ENCODE measurements at regions not wholly inside any gene's neighbourhood (a gene's known extent, or its start where the extent isn't known, plus 50 kb on each side); places are given as distances from the start of the nearest gene placed in this dataset.
"Not testable (repeated sequence)": the region's sequence is repeated elsewhere in the genome, so short reads cannot be mapped to it uniquely, and the experiment has no call there.

GRCh38 chr10:8852546-8852945 is 798.1 kb downstream of the GATA3 start:
- no peaks in the 10 kb centered on the region for H3K36me3 ChIP-seq
- H3K9me3 ChIP-seq = no peaks in the 10 kb centered on the region
- H3K4me3 ChIP-seq = no peak overlapping the region
- no peak for TF ChIP-seq CTCF (IDR thresholded peaks at IDR 0.05)
- no peak for TF ChIP-seq POLR2A (IDR thresholded peaks at IDR 0.05)
- intact Hi-C loops (cut with DNase I) = no loop called here
- no peaks in the 10 kb centered on the region for H3K4me1 ChIP-seq
- H3K27me3 ChIP-seq = no peaks in the 10 kb centered on the region
- H3K27ac ChIP-seq = no peak overlapping the region
- DNase-seq (ENCODE audit: extremely low spot score in 2 of 2) = no peak

- no peak for DNase-seq (ENCODE audit: extremely low spot score in 2 of 2)
- no peak overlapping the region for H3K27ac ChIP-seq
- intact Hi-C loops (cut with DNase I) = no loop called here
- no peaks in the 10 kb centered on the region for H3K27me3 ChIP-seq
- no peaks in the 10 kb centered on the region for H3K9me3 ChIP-seq
- TF ChIP-seq CTCF (IDR thresholded peaks at IDR 0.05) = no peak
- no peak for TF ChIP-seq POLR2AphosphoS5 (IDR thresholded peaks at IDR 0.05; ENCODE audit: insufficient read depth in 1 of 2, low read depth in 1 of 2)
- no peak for TF ChIP-seq POLR2A (IDR thresholded peaks at IDR 0.05)
- H3K36me3 ChIP-seq = no peaks in the 10 kb centered on the region
- no peaks in the 10 kb centered on the region for H3K4me1 ChIP-seq
- H3K4me3 ChIP-seq = no peak overlapping the region
Observed at GRCh38 chr10:8853048-8853447, 798.6 kb downstream of the GATA3 start.

GRCh38 chr10:8868924-8869323 is 814.4 kb downstream of the GATA3 start:
- intact Hi-C loops (cut with DNase I); H3K9me3 ChIP-seq; H3K27me3 ChIP-seq; H3K4me3 ChIP-seq; DNase-seq (ENCODE audit: extremely low spot score in 2 of 2); H3K27ac ChIP-seq; H3K36me3 ChIP-seq; H3K4me1 ChIP-seq: not testable (repeated sequence)

GRCh38 chr10:8873310-8873709 is 818.8 kb downstream of the GATA3 start:
- Histone ChIP-seq H3K4me1 (no peaks in the 10 kb centered on the region), H3K27ac (no peak overlapping the region), H3K9me3 (no peaks in the 10 kb centered on the region), H3K27me3 (no peaks in the 10 kb centered on the region), H3K4me3 (no peak overlapping the region), H3K36me3 (no peaks in the 10 kb centered on the region)
- no peak for DNase-seq (ENCODE audit: extremely low spot score in 2 of 2)
- no peak for TF ChIP-seq POLR2AphosphoS5 (IDR thresholded peaks at IDR 0.05; ENCODE audit: insufficient read depth in 1 of 2, low read depth in 1 of 2)
- no peak for TF ChIP-seq CTCF (IDR thresholded peaks at IDR 0.05)
- TF ChIP-seq POLR2A (IDR thresholded peaks at IDR 0.05) = no peak
- intact Hi-C loops (cut with DNase I) = no loop called here

GRCh38 chr10:8874268-8874667 is 819.8 kb downstream of the GATA3 start:
- Histone ChIP-seq H3K9me3 (no peaks in the 10 kb centered on the region), H3K27ac (no peak overlapping the region), H3K4me3 (no peak overlapping the region), H3K27me3 (no peaks in the 10 kb centered on the region), H3K36me3 (no peaks in the 10 kb centered on the region), H3K4me1 (no peaks in the 10 kb centered on the region)
- intact Hi-C loops (cut with DNase I) = no loop called here
- no peak for TF ChIP-seq POLR2AphosphoS5 (IDR thresholded peaks at IDR 0.05; ENCODE audit: insufficient read depth in 1 of 2, low read depth in 1 of 2)
- no peak for TF ChIP-seq POLR2A (IDR thresholded peaks at IDR 0.05)
- TF ChIP-seq CTCF (IDR thresholded peaks at IDR 0.05) = no peak
- no peak for DNase-seq (ENCODE audit: extremely low spot score in 2 of 2)

GRCh38 chr10:8874972-8875371 is 820.5 kb downstream of the GATA3 start:
- no peak overlapping the region for H3K4me3 ChIP-seq
- H3K36me3 ChIP-seq = no peaks in the 10 kb centered on the region
- H3K4me1 ChIP-seq = no peaks in the 10 kb centered on the region
- no peak overlapping the region for H3K27ac ChIP-seq
- intact Hi-C loops (cut with DNase I) = no loop called here
- DNase-seq (ENCODE audit: extremely low spot score in 2 of 2) = no peak
- H3K9me3 ChIP-seq = no peaks in the 10 kb centered on the region
- no peak for TF ChIP-seq CTCF (IDR thresholded peaks at IDR 0.05)
- TF ChIP-seq POLR2AphosphoS5 (IDR thresholded peaks at IDR 0.05; ENCODE audit: insufficient read depth in 1 of 2, low read depth in 1 of 2) = no peak
- H3K27me3 ChIP-seq = no peaks in the 10 kb centered on the region
